ENCODE measurements at regions not wholly inside any gene's neighbourhood (a gene's known extent, or its start where the extent isn't known, plus 50 kb on each side); places are given as distances from the start of the nearest gene placed in this dataset.

GRCh38 chr14:82366803-82367202 is 833.1 kb upstream of the SEL1L start:
- Histone ChIP-seq H3K36me3 (ENCODE audit: control insufficient read depth in 1 of 2, insufficient read depth in 2 of 2, low read length in 2 of 2) (no peaks in the 10 kb centered on the region), H3K4me1 (ENCODE audit: control insufficient read depth in 1 of 2, insufficient read depth in 2 of 2, low read length in 2 of 2) (peaks cover 0 to 5% of the 10 kb centered on the region in 2 donors), H3K9me3 (ENCODE audit: control insufficient read depth in 1 of 2, low read length in 2 of 2) (peaks cover 0 to 10% of the 10 kb centered on the region in 2 donors), H3K27ac (ENCODE audit: low read length) (no peak overlapping the region), H3K27me3 (ENCODE audit: low read depth, low read length) (no peaks in the 10 kb centered on the region), H3K4me3 (ENCODE audit: low read depth in 1 of 2, low read length in 2 of 2) (no peak overlapping the region)

- H3K27ac ChIP-seq (ENCODE audit: low read length) = no peak overlapping the region
- H3K9me3 ChIP-seq (ENCODE audit: control insufficient read depth in 1 of 2, low read length in 2 of 2) = peaks cover 0 to 2% of the 10 kb centered on the region in 2 donors
- no peak overlapping the region for H3K4me3 ChIP-seq (ENCODE audit: low read depth in 1 of 2, low read length in 2 of 2)
- H3K27me3 ChIP-seq (ENCODE audit: low read depth, low read length) = no peaks in the 10 kb centered on the region
- H3K36me3 ChIP-seq (ENCODE audit: control insufficient read depth in 1 of 2, insufficient read depth in 2 of 2, low read length in 2 of 2) = no peaks in the 10 kb centered on the region
- H3K4me1 ChIP-seq (ENCODE audit: control insufficient read depth in 1 of 2, insufficient read depth in 2 of 2, low read length in 2 of 2) = no peaks in the 10 kb centered on the region
Measured at GRCh38 chr14:82379291-82379690, 845.6 kb upstream of the SEL1L start.

DNA sequence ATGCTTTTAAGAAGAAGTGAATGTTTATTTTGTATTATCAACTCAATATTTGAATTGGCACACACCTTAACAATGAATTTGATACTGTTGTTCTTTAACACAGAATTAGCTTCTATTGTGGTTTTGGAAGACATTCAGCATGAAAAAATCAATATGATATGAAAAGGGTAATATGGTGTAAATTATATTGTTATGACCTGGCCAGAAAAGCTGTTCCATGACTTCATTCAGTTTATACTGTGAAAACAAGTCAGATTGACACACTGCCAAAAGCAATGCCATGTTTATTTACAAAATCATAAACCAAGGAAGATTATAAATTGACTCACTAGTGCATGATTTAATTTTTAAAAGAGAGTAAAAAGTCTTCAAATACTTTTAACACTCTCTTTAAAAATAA is 851.4 kb upstream of the SEL1L start:
- Histone ChIP-seq H3K36me3 (ENCODE audit: control insufficient read depth in 1 of 2, insufficient read depth in 2 of 2, low read length in 2 of 2) (no peaks in the 10 kb centered on the region), H3K4me3 (ENCODE audit: low read depth in 1 of 2, low read length in 2 of 2) (no peak overlapping the region), H3K9me3 (ENCODE audit: control insufficient read depth in 1 of 2, low read length in 2 of 2) (no peaks in the 10 kb centered on the region), H3K27me3 (ENCODE audit: low read depth, low read length) (no peaks in the 10 kb centered on the region), H3K27ac (ENCODE audit: low read length) (no peak overlapping the region), H3K4me1 (ENCODE audit: control insufficient read depth in 1 of 2, insufficient read depth in 2 of 2, low read length in 2 of 2) (no peaks in the 10 kb centered on the region)

DNA sequence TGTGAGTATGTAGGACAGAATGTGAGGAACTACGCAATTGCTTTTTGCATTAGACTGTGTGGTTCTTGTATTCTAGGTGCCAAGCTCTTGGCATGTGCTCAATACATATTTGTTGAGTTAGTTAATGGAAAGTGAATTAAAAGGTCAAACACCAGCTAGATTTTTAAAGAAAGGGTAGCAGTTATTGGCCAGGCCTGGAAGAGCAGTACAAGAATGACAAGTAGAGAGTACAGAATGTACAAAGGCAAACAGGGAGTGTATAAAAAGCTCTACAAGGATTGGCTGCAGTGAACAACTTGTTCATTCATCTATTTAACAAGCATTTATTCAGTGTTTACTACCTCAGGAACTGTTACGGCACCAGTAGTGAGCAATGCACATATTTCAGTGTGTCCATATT is 854.0 kb upstream of the SEL1L start:
- H3K9me3 ChIP-seq (ENCODE audit: control insufficient read depth in 1 of 2, low read length in 2 of 2) = no peaks in the 10 kb centered on the region
- H3K27ac ChIP-seq (ENCODE audit: low read length) = no peak overlapping the region
- H3K4me3 ChIP-seq (ENCODE audit: low read depth in 1 of 2, low read length in 2 of 2) = no peak overlapping the region
- no peaks in the 10 kb centered on the region for H3K4me1 ChIP-seq (ENCODE audit: control insufficient read depth in 1 of 2, insufficient read depth in 2 of 2, low read length in 2 of 2)
- no peaks in the 10 kb centered on the region for H3K27me3 ChIP-seq (ENCODE audit: low read depth, low read length)
- no peaks in the 10 kb centered on the region for H3K36me3 ChIP-seq (ENCODE audit: control insufficient read depth in 1 of 2, insufficient read depth in 2 of 2, low read length in 2 of 2)

DNA sequence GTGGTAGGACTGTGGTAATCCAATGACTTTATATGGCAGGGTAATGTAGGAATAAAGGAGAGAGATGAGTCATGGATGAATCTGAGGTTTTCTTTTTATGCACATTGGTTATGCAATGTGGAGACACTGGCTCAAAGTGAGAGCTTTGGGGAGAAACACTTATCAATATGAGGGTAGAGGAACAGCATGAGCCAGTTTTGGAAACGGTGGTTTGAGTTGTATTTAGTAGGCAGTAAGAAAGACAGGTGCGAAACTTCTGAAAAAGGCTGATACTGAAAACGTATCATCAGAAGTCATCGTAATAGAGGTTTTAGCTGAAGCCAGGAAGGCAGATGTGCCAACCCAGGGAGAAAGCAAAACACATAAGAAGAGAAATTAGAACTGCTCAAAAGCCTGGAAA is 854.8 kb upstream of the SEL1L start:
- H3K4me1 ChIP-seq (ENCODE audit: control insufficient read depth in 1 of 2, insufficient read depth in 2 of 2, low read length in 2 of 2) = no peaks in the 10 kb centered on the region
- H3K9me3 ChIP-seq (ENCODE audit: control insufficient read depth in 1 of 2, low read length in 2 of 2) = no peaks in the 10 kb centered on the region
- H3K36me3 ChIP-seq (ENCODE audit: control insufficient read depth in 1 of 2, insufficient read depth in 2 of 2, low read length in 2 of 2) = no peaks in the 10 kb centered on the region
- H3K27me3 ChIP-seq (ENCODE audit: low read depth, low read length) = no peaks in the 10 kb centered on the region
- no peak overlapping the region for H3K27ac ChIP-seq (ENCODE audit: low read length)
- no peak overlapping the region for H3K4me3 ChIP-seq (ENCODE audit: low read depth in 1 of 2, low read length in 2 of 2)

GRCh38 chr14:82390586-82390985 is 856.9 kb upstream of the SEL1L start:
- Histone ChIP-seq H3K9me3 (ENCODE audit: control insufficient read depth in 1 of 2, low read length in 2 of 2) (no peaks in the 10 kb centered on the region), H3K4me3 (ENCODE audit: low read depth in 1 of 2, low read length in 2 of 2) (no peak overlapping the region), H3K27me3 (ENCODE audit: low read depth, low read length) (no peaks in the 10 kb centered on the region), H3K4me1 (ENCODE audit: control insufficient read depth in 1 of 2, insufficient read depth in 2 of 2, low read length in 2 of 2) (no peaks in the 10 kb centered on the region), H3K36me3 (ENCODE audit: control insufficient read depth in 1 of 2, insufficient read depth in 2 of 2, low read length in 2 of 2) (no peaks in the 10 kb centered on the region), H3K27ac (ENCODE audit: low read length) (no peak overlapping the region)

DNA sequence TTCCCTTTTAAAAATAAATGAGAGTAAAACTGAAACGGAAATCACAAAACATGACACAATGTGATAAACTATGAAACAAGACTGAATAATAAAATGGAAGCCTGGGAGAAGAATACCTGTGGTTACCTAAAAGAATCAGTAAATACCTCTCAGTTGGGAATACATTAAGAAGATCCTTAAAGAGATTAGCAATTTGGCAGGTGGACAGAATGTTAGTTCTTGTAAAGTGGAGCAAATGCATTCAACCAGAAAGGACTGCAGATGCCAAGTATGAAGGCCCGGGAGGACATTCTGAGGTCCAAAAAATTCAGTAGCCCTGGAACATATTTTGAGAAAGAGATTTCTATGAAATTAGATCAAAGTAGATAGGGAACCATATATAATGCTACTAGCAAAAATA is 861.3 kb upstream of the SEL1L start:
- H3K36me3 ChIP-seq (ENCODE audit: control insufficient read depth in 1 of 2, insufficient read depth in 2 of 2, low read length in 2 of 2) = no peaks in the 10 kb centered on the region
- no peaks in the 10 kb centered on the region for H3K9me3 ChIP-seq (ENCODE audit: control insufficient read depth in 1 of 2, low read length in 2 of 2)
- no peak overlapping the region for H3K4me3 ChIP-seq (ENCODE audit: low read depth in 1 of 2, low read length in 2 of 2)
- H3K27me3 ChIP-seq (ENCODE audit: low read depth, low read length) = no peaks in the 10 kb centered on the region
- H3K4me1 ChIP-seq (ENCODE audit: control insufficient read depth in 1 of 2, insufficient read depth in 2 of 2, low read length in 2 of 2) = peaks cover 0 to 7% of the 10 kb centered on the region in 2 donors
- H3K27ac ChIP-seq (ENCODE audit: low read length) = no peak overlapping the region

- Histone ChIP-seq H3K36me3 (ENCODE audit: control insufficient read depth in 1 of 2, insufficient read depth in 2 of 2, low read length in 2 of 2) (no peaks in the 10 kb centered on the region), H3K4me3 (ENCODE audit: low read depth in 1 of 2, low read length in 2 of 2) (peak overlapping the region in 1 of 2 donors; percentile 15), H3K9me3 (ENCODE audit: control insufficient read depth in 1 of 2, low read length in 2 of 2) (no peaks in the 10 kb centered on the region), H3K4me1 (ENCODE audit: control insufficient read depth in 1 of 2, insufficient read depth in 2 of 2, low read length in 2 of 2) (peaks cover 0 to 7% of the 10 kb centered on the region in 2 donors), H3K27ac (ENCODE audit: low read length) (no peak overlapping the region), H3K27me3 (ENCODE audit: low read depth, low read length) (no peaks in the 10 kb centered on the region)
Measured at GRCh38 chr14:82398256-82398655, 864.6 kb upstream of the SEL1L start.

DNA sequence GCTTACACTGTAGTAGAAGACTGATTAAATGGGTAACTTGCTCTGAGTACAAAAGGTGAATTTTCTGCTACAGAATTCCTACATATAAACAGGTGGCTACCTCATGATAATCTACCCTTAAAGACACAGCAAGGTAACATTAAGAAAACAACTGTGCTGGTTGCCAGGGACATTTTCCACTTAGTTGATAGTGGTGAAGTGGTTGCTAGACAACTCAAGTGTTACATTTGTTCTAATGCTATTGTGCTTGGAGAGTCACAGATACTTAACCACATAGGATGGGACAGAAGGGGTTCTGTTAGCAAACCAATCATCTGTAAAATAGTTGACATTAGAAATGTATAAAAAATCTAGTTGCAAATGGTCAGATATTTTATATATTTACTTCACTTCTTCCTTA is 870.3 kb upstream of the SEL1L start:
- H3K4me3 ChIP-seq (ENCODE audit: low read depth in 1 of 2, low read length in 2 of 2) = no peak overlapping the region
- H3K4me1 ChIP-seq (ENCODE audit: control insufficient read depth in 1 of 2, insufficient read depth in 2 of 2, low read length in 2 of 2) = no peaks in the 10 kb centered on the region
- H3K9me3 ChIP-seq (ENCODE audit: control insufficient read depth in 1 of 2, low read length in 2 of 2) = no peaks in the 10 kb centered on the region
- H3K36me3 ChIP-seq (ENCODE audit: control insufficient read depth in 1 of 2, insufficient read depth in 2 of 2, low read length in 2 of 2) = no peaks in the 10 kb centered on the region
- H3K27me3 ChIP-seq (ENCODE audit: low read depth, low read length) = no peaks in the 10 kb centered on the region
- no peak overlapping the region for H3K27ac ChIP-seq (ENCODE audit: low read length)

- Histone ChIP-seq H3K4me3 (ENCODE audit: low read depth in 1 of 2, low read length in 2 of 2) (no peak overlapping the region), H3K4me1 (ENCODE audit: control insufficient read depth in 1 of 2, insufficient read depth in 2 of 2, low read length in 2 of 2) (no peaks in the 10 kb centered on the region), H3K36me3 (ENCODE audit: control insufficient read depth in 1 of 2, insufficient read depth in 2 of 2, low read length in 2 of 2) (no peaks in the 10 kb centered on the region), H3K9me3 (ENCODE audit: control insufficient read depth in 1 of 2, low read length in 2 of 2) (peaks cover 0 to 2% of the 10 kb centered on the region in 2 donors), H3K27ac (ENCODE audit: low read length) (no peak overlapping the region), H3K27me3 (ENCODE audit: low read depth, low read length) (no peaks in the 10 kb centered on the region)
Measured at GRCh38 chr14:82410064-82410463, 876.4 kb upstream of the SEL1L start.

DNA sequence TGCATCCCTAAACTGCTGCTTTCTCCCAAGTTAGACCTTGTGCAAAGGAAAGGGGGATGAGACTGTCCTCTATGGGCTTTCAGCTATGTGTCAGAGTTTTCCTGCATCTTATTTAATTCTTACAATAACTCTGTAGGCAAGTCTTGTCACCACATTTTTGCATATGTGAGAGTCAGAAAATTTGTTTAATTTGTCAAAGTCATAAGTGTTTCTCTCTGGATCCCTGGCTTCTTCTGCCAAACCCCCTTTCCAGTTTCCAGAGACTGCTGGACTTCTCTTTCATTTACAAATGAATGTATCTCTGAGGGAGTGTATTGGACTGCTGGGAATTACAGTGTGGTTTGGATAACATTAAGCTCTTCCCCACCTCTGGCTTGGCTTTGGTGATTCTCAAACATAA is 877.6 kb upstream of the SEL1L start:
- Histone ChIP-seq H3K36me3 (ENCODE audit: control insufficient read depth in 1 of 2, insufficient read depth in 2 of 2, low read length in 2 of 2) (no peaks in the 10 kb centered on the region), H3K4me1 (ENCODE audit: control insufficient read depth in 1 of 2, insufficient read depth in 2 of 2, low read length in 2 of 2) (no peaks in the 10 kb centered on the region), H3K9me3 (ENCODE audit: control insufficient read depth in 1 of 2, low read length in 2 of 2) (peaks cover 0 to 2% of the 10 kb centered on the region in 2 donors), H3K4me3 (ENCODE audit: low read depth in 1 of 2, low read length in 2 of 2) (no peak overlapping the region), H3K27ac (ENCODE audit: low read length) (no peak overlapping the region), H3K27me3 (ENCODE audit: low read depth, low read length) (no peaks in the 10 kb centered on the region)

DNA sequence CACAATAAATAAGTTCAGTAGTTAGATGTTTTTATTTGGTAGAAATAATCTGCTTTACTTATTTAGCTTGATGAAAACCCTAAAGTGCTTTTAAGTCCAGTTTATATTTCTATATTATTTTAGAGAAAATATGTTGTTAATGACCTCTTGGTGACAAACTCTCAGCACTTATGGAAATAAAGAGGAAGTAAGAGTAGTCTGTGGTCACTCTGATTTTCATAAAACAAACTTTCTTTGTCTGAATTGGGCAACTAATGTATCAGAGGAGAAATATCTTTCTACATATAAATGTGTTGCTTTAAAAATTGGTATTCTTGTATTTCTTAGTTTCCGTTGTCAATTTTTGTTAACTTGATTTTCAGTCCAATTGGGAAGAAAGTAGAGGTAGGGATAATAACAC is 878.9 kb upstream of the SEL1L start:
- Histone ChIP-seq H3K9me3 (ENCODE audit: control insufficient read depth in 1 of 2, low read length in 2 of 2) (peaks cover 0 to 2% of the 10 kb centered on the region in 2 donors), H3K27me3 (ENCODE audit: low read depth, low read length) (no peaks in the 10 kb centered on the region), H3K4me1 (ENCODE audit: control insufficient read depth in 1 of 2, insufficient read depth in 2 of 2, low read length in 2 of 2) (no peaks in the 10 kb centered on the region), H3K4me3 (ENCODE audit: low read depth in 1 of 2, low read length in 2 of 2) (no peak overlapping the region), H3K36me3 (ENCODE audit: control insufficient read depth in 1 of 2, insufficient read depth in 2 of 2, low read length in 2 of 2) (no peaks in the 10 kb centered on the region), H3K27ac (ENCODE audit: low read length) (no peak overlapping the region)
